Stimulated activated CD8-positive, alpha-beta memory T cell treated with anti-CD3 and anti-CD28 coated beads, Interleukin-15, amount 100 ng/mL, for 1 hour (primary cell): ENCODE measurements at regions not wholly inside any gene's neighbourhood (a gene's known extent, or its start where the extent isn't known, plus 50 kb on each side); places are given as distances from the start of the nearest gene placed in this dataset.

ENCODE experiments used
- DNase-seq: peaks from one replicate; pipeline ENCODE4 v3.0.0-alpha.2; 2020; ENCODE audit warnings: low read depth

DNA sequence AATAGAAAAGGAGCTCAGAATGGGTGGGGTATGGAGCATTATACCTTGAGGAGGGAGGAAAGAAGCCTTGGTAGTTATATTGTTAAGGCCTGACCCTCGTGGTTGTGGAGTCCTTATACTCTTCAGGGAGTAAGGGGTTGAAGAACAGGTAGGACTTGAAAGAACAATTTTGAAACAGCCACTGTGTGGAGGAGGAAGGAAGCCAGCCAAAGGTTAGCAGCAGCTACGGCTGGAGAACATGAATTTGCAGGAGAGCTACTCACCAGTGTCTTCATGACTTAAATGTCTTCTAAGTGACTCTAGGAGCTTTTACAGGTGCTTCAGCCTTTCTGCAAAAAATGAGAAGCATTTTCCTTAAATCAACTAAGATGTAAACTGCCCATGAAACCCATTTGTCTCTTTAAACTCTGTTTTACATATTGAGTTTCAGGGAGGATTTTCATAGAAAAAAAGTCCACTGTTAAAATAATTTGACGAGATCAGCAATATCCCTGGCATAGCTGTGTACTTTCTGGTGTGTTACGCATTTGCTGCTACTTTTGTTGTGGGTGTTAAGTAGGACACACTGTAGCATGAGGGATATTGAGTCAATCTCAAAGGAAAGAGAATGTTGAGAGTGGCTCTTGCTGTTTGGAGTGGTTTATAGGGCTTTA, 110.6 kb upstream of the ELL2 start:
- no peak for DNase-seq

DNA sequence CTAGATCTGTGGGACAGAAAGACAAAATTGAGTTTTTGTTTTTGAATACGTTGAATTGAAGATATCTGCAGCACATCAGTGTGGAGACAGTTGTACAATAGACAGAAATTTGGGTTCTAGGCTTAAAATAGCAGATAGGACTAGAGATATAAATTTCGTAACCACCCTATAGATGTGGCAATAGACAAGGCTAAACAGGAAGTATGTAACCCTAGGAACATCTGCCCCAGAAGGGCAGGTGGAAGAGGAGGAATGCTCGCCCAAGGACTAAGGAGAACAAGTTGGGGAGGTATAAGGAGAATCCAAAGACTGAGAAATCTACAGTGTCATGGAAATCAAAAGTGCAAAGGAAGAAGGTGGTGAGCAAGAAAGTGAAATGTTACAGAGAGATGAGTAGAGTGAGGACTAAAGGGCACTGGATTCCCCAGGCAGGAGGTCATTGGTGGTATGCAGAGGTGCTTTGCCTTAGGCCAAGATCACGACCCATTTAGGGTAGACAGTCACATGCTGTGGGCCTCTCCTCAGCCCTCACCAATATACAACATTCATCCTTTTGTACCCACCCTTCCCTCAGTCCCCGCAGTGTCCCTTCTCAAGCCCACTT, 109.1 kb upstream of the ELL2 start:
- DNase-seq, result no peak

DNA sequence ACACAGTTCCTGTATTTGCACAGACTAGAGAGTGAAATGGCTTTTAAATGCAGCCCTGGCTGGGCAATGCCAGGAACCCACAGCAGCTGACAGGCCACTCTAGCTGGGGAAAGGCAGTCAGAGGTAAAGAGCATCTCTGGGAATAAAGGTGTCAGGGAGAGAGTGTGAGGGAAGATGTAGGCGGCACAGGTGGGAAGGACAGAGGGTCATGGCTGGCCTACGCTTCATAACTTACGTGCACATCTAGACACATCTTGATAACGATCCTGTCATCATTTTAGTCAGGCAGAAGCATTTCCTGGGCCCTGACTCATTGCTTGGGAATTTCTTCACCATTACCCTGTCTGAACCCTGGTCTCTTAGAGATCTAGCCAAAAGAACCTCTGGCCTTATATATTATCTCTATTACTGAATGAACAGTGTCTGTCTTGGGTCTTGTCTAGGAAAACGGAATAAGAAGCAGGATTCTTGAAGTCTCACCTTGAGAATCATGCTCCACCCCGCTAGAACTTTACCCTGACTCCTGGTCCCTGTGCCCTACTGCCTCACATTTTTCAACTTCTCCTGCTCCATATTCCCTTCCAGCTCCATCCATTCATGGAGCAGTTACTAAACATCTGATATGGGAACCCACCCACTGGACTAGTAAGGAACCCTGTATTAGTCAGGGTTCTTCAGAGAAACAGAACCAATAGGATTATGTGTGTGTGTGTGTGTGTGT, 106.4 kb upstream of the ELL2 start:
- no peak for DNase-seq

- no peak for DNase-seq
These were observed 105.6 kb upstream of the ELL2 start for GRCh38 chr5:96067251-96067650.

DNA sequence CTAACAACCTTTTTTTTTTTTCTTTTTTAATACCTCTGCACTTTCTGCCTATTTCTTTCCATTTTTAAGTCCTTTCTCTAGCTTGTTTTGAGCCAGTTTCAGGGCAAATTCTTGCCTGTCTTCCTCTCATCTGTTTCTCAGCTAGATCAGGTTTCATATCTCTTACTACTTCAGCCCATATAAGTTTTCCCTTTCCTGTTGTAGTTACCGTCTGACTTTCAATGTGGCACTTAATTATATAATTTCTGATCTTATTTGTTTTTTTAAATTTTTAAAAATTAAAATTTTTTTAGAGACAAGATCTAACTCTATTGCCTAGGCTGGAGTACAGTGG, 104.7 kb upstream of the ELL2 start:
- DNase-seq, result no peak

GRCh38 chr5:96065685-96066385, 104.2 kb upstream of the ELL2 start:
- DNase-seq, result no peak

DNA sequence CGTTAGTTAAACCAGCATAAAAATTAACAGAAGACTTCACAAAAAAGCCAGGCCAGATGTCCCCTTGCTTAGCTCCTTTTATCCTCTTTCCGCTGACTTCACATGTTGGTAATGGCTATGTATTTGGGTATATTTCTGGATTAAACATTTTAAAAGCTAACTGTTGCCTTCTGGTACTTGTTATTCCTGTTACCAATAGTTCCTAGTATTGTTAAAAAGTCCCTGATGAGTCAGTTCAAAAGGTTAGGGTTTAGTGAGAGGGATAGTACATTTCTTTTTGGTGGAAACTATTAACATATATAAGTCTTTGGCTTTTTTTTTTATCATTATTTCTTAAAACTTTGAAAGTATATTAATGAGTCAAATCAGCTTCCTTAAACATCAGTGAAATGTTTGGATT, 103.2 kb upstream of the ELL2 start:
- DNase-seq, result no peak

DNA sequence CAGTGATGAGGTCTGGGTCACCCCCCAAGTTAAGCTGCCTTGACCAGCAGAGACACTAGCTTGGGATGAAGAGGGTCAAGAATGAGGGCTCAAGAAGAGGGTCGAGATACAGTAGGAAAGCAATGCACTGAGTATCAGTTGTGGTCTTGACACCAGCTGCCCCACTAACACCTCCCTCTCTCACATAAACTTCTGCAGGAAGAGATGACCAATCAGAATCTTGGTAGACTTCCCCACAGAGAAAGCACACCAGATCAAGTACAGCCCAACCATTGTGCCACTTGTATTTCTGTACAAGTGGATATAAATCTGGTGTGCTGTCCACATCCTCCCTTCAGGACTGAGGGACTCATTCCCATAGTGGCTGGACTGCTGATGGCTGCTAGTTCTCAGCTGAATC, 101.2 kb upstream of the ELL2 start:
- no peak for DNase-seq

DNA sequence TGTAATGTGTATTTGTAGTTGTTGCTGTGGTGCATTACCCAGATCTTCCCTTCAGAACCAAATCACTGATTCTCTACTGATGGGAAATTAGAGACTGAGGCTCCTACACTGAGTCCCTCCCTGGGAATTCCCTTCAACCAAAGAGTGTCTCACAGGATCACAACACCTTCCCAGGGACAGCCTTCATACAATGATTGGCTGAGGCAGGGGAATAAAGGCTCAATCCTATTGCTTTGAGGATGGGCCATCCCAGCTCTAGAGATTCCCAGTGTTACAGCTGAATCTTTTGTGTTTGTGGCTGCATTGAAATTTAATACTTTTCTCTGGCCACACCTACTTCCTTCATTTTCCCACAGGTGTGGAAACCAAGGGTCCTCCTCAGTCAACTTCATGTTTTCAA, 96.4 kb upstream of the ELL2 start:
- no peak for DNase-seq

GRCh38 chr5:96054311-96055030, 92.8 kb upstream of the ELL2 start:
- no peak for DNase-seq

DNA sequence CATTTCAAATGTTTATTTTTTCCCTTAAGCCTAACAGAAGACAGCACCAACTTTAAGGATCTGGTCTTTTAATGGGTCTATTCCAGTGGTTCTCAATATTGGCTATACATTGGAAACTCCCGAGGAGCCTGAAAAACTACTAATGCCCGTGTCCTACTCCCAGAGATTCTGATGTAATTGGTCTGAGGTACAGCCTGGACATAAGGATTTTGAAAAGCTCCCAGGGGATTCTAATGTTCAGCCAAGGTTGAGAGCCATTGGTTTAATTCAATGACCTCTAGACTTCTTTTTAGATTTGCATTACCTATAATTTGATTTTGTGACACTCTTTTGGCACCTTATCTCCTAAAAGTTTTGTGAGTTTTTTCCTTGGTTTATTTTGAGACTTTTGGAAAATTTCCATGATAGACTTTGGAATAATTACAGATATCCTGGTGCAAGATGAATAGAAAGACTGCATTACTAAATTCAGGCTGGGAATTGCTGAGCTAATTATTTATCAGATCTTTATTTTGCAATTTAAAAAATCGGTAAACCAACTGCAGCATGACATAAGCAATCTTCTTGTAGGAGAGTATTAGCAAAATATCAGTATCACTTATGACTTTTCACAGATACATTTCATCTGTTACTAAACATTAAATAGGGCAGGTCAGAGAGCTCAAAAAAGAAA, 91.5 kb upstream of the ELL2 start:
- no peak for DNase-seq

DNA sequence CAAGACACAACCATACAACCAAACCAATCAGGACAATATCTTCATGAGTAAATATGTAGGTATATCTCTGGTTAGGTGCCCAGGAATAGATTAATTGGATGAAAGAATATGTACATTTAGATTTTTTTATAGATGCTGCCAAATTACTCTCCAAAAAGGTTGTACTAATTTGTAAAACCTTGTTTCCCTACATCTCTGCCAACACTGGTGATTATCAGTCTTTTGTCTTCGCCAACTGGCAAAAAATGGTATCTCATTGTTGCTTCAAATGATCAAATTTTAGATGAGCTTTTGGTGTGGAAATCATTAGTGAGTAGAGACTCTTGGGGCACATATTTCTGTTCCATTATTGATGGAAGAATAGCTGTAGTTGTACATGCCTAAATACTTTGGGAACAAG, 90.7 kb upstream of the ELL2 start:
- DNase-seq, result no peak

DNA sequence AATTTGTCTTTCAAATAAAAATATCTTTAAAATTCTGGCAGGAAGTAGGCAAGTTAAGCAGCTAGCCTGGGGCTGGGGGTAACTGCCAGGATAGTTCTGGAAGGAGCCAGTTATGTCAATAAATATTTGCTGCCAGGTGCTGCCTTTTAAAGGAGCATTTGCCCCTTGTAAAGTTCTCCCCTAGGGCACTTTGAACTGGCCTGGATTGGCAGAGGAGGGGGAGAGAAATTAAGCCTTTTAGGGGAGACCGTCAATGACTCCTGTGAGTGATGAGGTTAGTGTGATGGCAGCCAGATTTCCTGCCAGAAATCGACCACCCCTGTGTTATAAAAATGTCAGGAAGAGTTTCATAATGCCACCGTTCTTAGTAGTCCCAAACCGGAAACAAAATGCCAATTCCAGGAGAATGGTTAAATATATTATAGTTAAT, 89.8 kb upstream of the ELL2 start:
- no peak for DNase-seq

- DNase-seq, result no peak
These were observed 88.7 kb upstream of the ELL2 start for GRCh38 chr5:96050273-96050880.

DNA sequence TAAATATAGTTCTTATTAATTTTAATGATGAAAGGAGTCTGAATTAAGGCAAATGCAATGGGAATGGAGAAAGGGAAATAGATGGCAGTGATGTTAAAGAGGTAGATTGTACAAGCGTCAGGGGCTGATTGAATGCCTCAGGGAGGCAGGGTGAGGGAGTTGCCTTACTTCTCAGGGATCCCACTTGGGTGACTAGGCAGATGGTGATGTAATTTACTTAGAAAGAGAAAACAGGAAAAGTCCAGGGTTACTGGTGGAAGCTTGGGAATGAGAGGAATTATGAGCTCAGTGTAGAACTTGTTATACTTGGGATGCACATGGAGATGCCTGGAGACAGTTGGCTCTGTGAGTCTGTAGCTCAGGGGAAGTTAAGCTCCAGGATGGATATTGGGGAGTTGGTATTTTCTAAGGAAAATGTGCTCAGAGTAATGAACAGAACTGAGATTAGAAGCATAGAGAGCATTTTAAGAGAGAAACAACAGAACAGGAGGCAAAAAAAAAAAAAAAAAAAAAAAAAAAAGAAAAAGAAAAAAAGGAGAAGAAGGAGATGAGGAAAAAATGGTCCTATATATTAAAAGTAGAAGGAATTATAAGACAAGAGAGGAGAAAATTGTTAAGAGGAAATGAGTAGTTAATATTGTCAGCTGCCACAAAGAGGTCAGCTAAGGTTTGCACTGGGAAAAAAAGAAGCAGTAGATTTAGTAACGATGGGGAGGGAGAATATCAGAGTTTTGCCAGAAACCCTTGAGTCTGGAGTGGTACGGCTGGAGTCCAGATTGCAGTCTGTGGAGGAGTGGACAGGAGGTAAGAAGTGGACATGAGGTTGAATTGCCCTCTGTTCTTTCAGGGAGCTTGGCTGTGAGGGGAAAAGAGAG, 88.0 kb upstream of the ELL2 start:
- DNase-seq, result no peak

DNA sequence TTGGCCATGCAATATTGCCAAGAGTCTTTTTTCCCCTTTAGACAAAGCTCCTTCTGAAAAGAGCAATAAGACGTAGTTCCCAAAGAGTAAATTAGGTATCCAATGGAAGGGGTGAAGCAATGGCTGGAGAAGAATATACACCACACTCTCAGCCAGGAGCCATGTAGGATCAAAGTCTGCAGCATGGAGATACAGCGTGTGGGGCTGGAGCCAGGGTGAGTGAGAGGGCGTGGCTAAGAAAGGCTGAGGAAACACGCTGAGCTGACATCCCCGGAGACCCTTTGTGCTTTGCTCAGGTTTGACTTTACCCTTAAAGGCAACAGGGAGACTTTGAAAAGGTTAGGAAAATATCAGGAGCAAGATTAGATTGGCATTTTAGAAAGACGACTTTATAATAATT, 87.1 kb upstream of the ELL2 start:
- DNase-seq, result no peak

- DNase-seq, result no peak
These were observed 84.2 kb upstream of the ELL2 start for GRCh38 chr5:96045888-96046287.

DNA sequence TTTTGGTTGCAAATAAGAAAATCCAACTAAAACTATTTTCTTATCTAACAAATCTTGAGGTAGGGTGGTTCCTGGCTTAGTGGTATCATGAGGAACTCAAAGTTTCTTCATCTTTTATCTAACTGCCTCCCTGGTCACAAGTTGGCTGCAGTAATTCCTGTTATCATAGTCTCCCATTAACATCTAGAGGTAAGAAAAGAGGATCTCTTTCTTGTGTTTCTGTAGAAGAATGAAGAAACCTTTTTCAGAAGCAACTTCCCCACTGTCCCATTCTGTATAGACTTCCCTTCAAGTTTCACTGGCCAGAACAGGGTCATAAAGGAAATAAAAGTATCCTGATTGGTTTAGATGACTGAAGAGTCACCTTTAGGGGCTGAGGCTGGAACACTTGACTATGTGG, 81.8 kb upstream of the ELL2 start:
- DNase-seq, result no peak

DNA sequence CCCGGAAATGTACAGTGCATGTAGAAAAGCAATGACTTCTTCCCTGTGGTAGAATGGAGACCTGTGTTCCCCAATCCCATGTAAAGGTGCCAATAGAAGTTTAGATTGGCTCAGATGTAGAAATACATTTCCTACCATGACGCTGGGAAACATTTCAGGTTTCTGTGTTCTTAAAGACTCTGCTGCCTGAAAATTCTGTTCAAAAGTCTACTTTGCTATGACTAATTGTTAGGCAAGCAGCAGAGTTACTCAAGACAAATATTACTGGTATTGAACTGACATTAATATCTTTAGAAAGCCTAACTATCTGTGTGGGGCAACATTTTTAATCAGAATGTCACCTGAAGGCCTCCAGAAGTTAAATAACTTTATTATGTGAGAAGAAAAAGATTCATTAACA, 75.5 kb upstream of the ELL2 start:
- DNase-seq, result no peak

DNA sequence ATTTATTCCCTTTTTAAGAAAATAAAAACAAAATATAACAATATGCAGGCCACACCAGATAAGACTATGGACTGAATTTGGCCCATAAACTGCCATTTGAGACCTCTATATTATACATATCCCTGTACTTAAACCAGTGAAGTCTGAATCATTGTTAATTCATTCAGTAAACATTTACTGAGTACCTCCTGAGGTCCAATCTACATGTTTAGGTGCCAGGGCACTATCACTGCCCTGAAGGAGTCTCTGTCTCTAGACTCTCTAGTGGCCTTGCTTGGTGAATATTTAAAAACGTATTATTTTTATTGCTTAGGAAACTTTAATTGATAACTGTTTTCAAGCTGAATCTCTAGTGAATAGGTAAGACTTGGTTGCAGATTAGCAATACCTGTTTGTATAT, 74.7 kb upstream of the ELL2 start:
- no peak for DNase-seq

- DNase-seq, result no peak
These were observed 74.1 kb upstream of the ELL2 start for GRCh38 chr5:96035796-96036195.
